ENCODE measurements at regions not wholly inside any gene's neighbourhood (a gene's known extent, or its start where the extent isn't known, plus 50 kb on each side); places are given as distances from the start of the nearest gene placed in this dataset.

DNA sequence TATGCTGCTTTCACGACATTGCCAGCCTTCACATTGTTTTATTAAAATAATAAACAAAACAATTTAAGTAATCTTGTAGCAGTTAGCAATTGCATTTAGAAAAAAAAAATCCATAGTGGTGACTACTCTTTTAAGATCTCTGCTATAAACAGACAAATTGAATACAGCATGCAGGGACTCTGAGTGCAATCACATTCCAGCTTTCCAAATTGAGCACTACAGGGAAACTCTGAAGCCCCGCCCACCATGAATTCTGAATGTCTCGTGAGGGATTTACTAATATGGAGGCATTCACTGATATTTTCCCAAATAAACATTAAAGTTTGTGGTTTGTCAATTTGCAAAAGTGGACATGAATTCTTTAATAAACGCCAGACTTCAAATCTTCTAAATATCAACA lies 698.8 kb downstream of the LIG4 start:
- TF ChIP-seq PHB (CRISPR knock-in tag; IDR thresholded peaks at IDR 0.05) (no peak), XRCC5 (IDR thresholded peaks at IDR 0.05; ENCODE audit: low read depth, low read length) (no peak), FOXP1 (CRISPR knock-in tag; IDR thresholded peaks at IDR 0.05) (no peak)
- TF ChIP-seq, protein P1, sequence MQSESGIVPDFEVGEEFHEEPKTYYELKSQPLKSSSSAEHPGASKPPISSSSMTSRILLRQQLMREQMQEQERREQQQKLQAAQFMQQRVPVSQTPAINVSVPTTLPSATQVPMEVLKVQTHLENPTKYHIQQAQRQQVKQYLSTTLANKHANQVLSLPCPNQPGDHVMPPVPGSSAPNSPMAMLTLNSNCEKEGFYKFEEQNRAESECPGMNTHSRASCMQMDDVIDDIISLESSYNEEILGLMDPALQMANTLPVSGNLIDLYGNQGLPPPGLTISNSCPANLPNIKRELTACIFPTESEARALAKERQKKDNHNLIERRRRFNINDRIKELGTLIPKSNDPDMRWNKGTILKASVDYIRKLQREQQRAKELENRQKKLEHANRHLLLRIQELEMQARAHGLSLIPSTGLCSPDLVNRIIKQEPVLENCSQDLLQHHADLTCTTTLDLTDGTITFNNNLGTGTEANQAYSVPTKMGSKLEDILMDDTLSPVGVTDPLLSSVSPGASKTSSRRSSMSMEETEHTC (IDR thresholded peaks at IDR 0.05) = no peak
- Histone ChIP-seq H3K27me3 (ENCODE audit: control insufficient read depth in 2 of 2, insufficient read depth in 2 of 2, low read length in 2 of 2) (no peaks in the 10 kb centered on the region), H2AFZ (ENCODE audit: low read depth, low read length) (no peak overlapping the region), H3K9ac (ENCODE audit: insufficient read depth in 1 of 2, low read depth in 2 of 2, low read length in 2 of 2) (no peak overlapping the region), H4K20me1 (replicated peaks; ENCODE audit: control insufficient read depth, insufficient read depth, low read length) (no peaks in the 10 kb centered on the region), H3K4me2 (ENCODE audit: insufficient read depth, low read length) (no peak overlapping the region), H3K27ac (ENCODE audit: extremely low read depth, low read depth, low read length) (no peak overlapping the region), H3K79me2 (ENCODE audit: control insufficient read depth, insufficient read depth, low read length) (no peaks in the 10 kb centered on the region), H3K4me3 (no peak overlapping the region), H3K9me1 (ENCODE audit: control insufficient read depth, insufficient read depth, low read length) (no peaks in the 10 kb centered on the region), H3K36me3 (ENCODE audit: control insufficient read depth, insufficient read depth, low read length) (no peaks in the 10 kb centered on the region), H3K9me3 (replicated peaks; ENCODE audit: control insufficient read depth, insufficient read depth, low read depth, low read length) (no peaks in the 10 kb centered on the region), H3K4me1 (replicated peaks in 1 of 2; ENCODE audit: control insufficient read depth in 2 of 2, insufficient read depth in 2 of 2, low read length in 2 of 2) (no peaks in the 10 kb centered on the region)
- no TSS peak for BruUV-seq (replicated peaks)
- DNase-seq (ENCODE audit: extremely low read depth in 1 of 4, low spot score in 3 of 4) = no peak
- no peak for ATAC-seq
- no peak for FAIRE-seq
- intact Hi-C loops (cut with micrococcal nuclease) = no loop called here
- in situ Hi-C loops (cut with MboI) = no loop called here
- ChIA-PET POLR2A (no interaction called here), CTCF (ENCODE audit: low intra/inter-chr PET ratio) (no interaction called here)
- WGBS (ENCODE audit: insufficient coverage, low coverage, missing lambda C conversion rate) = 2% methylated on average over 4 of the region's 4 CpGs

GRCh38 chr13:107512551-107512950 lies 702.8 kb downstream of the LIG4 start:
- Histone ChIP-seq H3K9me3 (replicated peaks; ENCODE audit: control insufficient read depth, insufficient read depth, low read depth, low read length) (no peaks in the 10 kb centered on the region), H3K36me3 (ENCODE audit: control insufficient read depth, insufficient read depth, low read length) (no peaks in the 10 kb centered on the region), H3K9me1 (ENCODE audit: control insufficient read depth, insufficient read depth, low read length) (no peaks in the 10 kb centered on the region), H3K9ac (ENCODE audit: insufficient read depth in 1 of 2, low read depth in 2 of 2, low read length in 2 of 2) (no peak overlapping the region), H3K4me3 (no peak overlapping the region), H3K79me2 (ENCODE audit: control insufficient read depth, insufficient read depth, low read length) (no peaks in the 10 kb centered on the region), H2AFZ (ENCODE audit: low read depth, low read length) (no peak overlapping the region), H3K4me1 (replicated peaks in 1 of 2; ENCODE audit: control insufficient read depth in 2 of 2, insufficient read depth in 2 of 2, low read length in 2 of 2) (no peaks in the 10 kb centered on the region), H3K4me2 (ENCODE audit: insufficient read depth, low read length) (no peak overlapping the region), H3K27ac (ENCODE audit: extremely low read depth, low read depth, low read length) (no peak overlapping the region), H3K27me3 (ENCODE audit: control insufficient read depth in 2 of 2, insufficient read depth in 2 of 2, low read length in 2 of 2) (no peaks in the 10 kb centered on the region), H4K20me1 (replicated peaks; ENCODE audit: control insufficient read depth, insufficient read depth, low read length) (no peaks in the 10 kb centered on the region)
- FAIRE-seq = no peak
- BruUV-seq (replicated peaks) = no TSS peak
- POLR2A ChIA-PET = no interaction called here
- WGBS (ENCODE audit: insufficient coverage, low coverage, missing lambda C conversion rate) = 3% methylated on average over 6 of the region's 6 CpGs
- intact Hi-C loops (cut with micrococcal nuclease) (no loop called here), in situ Hi-C loops (cut with MboI) (no loop called here)
- CTCF ChIA-PET (ENCODE audit: low intra/inter-chr PET ratio) = no interaction called here
- no peak for TF ChIP-seq UBTF (IDR thresholded peaks at IDR 0.05; ENCODE audit: borderline replicate concordance in 1 of 2, low read depth in 2 of 2, low read length in 2 of 2)
- peak; percentile 47 for TF ChIP-seq RFX1 (IDR thresholded peaks at IDR 0.05)
- DNase-seq (ENCODE audit: extremely low read depth in 1 of 4, low spot score in 3 of 4) = no peak
- no peak for ATAC-seq

Measured in K562 (cell line).